ENCODE measurements at regions not wholly inside any gene's neighbourhood (a gene's known extent, or its start where the extent isn't known, plus 50 kb on each side); places are given as distances from the start of the nearest gene placed in this dataset.
"Not testable (repeated sequence)": the region's sequence is repeated elsewhere in the genome, so short reads cannot be mapped to it uniquely, and the experiment has no call there.

DNA sequence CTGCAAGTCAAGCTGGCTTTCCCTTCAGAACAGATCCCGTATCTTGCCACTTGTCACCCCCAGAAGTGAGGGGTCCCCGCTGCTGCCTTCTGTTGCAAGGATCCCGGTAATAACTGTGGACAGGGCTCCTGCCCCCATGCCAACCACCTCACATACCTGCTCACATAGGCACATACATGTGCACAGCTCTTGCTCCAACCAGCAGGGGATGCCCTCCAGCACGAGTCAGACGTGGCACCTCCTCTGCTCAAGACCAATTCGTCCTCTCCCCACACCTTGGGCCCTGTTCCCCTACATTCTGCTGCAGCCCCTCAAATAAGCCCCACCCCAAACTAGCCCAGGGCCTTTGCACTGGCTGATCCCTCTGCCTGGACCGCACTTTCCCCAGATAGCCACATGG lies 163.3 kb downstream of the CRYBB2 start:
- in situ Hi-C loops (cut with HindIII; ENCODE audit: low pct_unique_long_range_greater_than_20kb, low sequenced_read_pairs) = no loop called here
- DNase-seq (ENCODE audit: low read depth, low spot score) = no peak

DNA sequence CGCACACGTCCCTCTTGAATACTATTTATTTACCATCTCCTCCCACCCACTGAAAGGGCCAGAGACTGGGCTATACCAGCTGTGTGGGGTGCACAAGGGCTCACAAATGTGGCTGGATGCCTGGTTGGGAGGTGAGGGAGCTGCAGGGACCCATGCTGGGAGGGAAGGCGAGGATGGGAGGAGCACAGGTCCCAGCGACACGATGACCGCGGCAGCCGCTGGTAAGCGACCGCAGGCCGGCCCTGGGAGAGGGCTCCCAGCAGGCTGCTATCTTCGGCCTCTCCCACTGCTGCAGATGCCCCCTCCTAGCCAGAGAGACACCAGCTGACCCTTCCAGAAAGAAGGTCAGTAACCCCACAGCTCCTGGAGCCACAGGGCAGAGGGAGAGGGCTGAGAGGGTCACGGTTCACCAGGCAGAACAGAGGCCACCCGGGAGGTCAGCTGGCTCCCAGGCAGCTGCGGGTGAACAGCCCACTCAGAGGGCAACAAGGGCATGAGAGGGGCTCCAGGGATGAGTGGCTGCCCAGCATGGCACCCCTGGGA lies 163.9 kb downstream of the CRYBB2 start:
- no peak for DNase-seq (ENCODE audit: low read depth, low spot score)
- in situ Hi-C loops (cut with HindIII; ENCODE audit: low pct_unique_long_range_greater_than_20kb, low sequenced_read_pairs) = no loop called here

DNA sequence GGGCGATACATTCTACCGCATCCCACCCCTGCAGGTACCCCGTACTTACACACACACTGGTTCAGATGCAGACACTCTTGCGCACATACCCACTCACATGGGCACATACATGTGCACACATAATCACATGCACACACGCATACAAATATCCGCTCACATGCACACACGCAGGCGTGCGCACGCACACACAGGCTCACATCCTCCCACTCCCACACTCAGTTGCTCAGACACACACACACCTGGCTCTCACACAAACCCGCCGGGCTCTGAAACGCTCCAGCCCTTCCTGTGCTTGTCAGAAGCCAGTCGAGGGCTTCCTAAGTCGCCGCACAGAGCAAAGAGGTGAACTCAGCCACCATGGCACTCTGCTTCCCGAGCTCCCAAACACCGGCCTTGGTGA lies 164.5 kb downstream of the CRYBB2 start:
- in situ Hi-C loops (cut with HindIII; ENCODE audit: low pct_unique_long_range_greater_than_20kb, low sequenced_read_pairs) = no loop called here
- no peak for DNase-seq (ENCODE audit: low read depth, low spot score)

DNA sequence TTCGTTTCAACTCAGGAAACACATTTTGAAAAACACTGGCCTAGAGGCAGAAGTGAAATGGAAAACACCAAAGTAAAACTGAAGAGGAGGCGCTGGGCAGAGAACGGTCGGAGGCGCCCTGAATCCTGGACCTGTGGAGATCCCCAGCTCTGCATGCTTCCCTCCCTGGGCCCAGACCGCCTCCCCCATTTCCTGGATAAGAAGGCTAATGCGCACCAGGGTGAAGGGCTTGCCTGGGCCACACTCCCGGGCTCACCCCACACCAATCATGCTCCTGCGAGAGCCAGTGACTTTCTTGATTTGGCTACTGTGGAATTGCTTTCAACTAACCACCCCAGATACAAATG lies 167.1 kb downstream of the CRYBB2 start:
- in situ Hi-C loops (cut with HindIII; ENCODE audit: low pct_unique_long_range_greater_than_20kb, low sequenced_read_pairs) = no loop called here
- no peak for DNase-seq (ENCODE audit: low read depth, low spot score)

DNA sequence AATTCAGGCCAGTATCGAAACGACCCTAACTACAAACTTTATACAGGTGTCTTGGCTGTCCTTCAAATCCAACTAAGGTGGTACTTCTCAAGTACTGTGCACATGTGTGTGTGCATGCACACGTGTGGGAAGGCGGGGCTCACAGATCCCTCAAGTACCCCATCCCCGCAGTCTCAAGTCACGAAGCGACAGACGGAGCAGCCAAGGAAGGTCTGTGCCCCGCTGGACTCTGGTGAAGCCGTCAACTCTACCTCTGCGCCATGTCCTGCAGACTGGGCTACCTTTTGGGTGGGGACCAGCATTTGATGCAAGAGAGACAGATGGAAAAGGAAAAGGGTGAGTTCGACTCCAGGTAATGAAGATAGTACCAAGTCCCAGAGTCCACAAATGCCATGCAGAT lies 169.0 kb downstream of the CRYBB2 start:
- DNase-seq (ENCODE audit: low read depth, low spot score) = no peak
- in situ Hi-C loops (cut with HindIII; ENCODE audit: low pct_unique_long_range_greater_than_20kb, low sequenced_read_pairs) = no loop called here

DNA sequence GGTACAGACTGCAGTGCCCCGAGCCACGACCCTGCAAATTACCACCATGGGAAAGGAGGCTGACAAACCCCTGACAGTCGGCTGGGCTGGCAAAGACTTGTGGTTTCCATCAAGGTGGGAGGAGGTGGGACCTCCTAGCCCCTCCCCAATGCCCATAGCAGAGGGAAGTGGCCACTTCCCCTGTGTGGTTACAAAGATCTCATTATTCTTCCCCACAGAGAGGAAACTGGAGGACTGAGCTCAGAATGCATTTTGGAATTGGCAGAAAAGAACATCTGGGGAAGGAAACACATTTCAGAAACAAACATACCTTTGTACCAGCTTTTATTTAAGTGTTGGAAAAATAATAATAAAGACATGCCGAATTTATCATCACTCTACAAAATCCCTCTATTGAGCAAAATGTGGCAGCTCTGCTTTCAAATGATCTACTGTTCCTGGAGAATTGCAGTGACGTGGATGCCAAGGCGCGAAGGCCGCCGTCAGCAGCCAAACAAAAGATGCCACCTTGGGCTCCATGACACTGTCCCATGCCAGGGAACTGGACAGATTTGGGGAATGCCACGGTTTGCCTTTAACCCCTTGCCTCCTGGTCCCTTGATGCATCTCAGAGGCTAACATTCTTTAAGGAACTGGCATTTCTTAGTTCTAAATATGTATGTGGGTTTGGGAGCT lies 169.6 kb downstream of the CRYBB2 start:
- in situ Hi-C loops (cut with HindIII; ENCODE audit: low pct_unique_long_range_greater_than_20kb, low sequenced_read_pairs) = no loop called here
- peak; percentile 66 for DNase-seq (ENCODE audit: low read depth, low spot score)

DNA sequence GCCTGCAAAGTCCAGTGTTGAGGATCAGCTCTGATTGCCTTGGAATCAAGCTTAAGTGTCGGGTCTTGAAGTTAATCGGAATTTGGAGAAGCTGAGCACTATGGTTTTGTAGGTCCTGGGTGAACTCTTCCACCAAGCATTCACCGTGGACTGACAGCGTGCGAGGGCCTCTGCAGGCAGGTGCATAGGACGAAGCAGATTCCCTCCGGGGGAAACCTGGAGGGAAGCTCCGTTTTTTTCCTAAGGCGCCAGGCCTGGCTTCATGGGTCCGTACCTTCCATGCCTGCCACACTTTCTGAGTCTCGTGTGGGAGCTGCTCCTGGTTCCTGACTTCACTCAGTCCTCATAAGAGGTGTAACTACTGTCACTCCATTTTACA lies 170.1 kb downstream of the CRYBB2 start:
- DNase-seq (ENCODE audit: low read depth, low spot score) = no peak
- in situ Hi-C loops (cut with HindIII; ENCODE audit: low pct_unique_long_range_greater_than_20kb, low sequenced_read_pairs) = no loop called here

DNA sequence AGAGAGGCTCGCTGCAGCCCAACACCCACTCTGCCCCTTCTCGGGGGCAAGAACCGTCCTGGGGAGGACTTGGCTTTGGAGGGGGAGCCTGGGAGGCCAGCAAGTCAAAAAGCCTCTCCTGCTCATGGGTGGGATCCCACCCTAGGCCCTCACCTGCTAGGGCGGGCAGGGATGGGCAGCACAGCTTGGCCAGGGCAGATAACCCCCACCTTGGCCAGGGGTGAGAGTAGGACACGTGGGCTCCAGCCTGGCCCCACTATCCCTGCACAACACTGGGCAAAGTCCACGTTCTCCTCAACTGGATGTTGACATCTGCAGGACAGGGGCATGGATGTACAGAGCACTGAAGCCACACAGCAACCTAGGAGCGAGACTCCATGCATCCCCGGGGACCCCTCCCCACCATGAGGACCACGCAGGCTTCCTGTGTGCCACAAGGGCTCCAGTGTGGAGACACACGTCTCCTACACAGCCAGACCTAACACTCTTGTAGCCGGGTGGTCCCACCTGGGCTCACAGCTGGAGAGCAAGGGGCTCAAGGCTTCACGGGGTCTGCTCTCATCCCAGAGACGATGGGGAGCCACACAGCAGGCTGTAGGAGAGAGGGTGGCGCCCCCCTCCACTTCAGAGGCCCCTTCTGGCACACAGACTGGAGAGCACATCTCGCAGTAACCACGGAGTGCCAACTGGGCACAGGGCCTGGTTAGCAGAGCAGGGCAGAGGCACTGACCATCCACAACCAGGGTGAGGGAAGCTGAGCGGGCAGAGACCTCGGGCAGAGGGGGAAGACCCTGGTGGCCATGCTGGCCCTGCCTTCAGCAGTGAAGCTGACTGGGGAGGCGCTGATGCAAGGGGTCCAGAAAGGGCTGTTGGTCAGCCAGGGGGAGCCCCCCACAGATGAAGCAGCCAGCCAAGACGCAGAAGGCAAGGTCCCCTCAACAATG lies 171.1 kb downstream of the CRYBB2 start:
- in situ Hi-C loops (cut with HindIII; ENCODE audit: low pct_unique_long_range_greater_than_20kb, low sequenced_read_pairs) = no loop called here
- no peak for DNase-seq (ENCODE audit: low read depth, low spot score)

DNA sequence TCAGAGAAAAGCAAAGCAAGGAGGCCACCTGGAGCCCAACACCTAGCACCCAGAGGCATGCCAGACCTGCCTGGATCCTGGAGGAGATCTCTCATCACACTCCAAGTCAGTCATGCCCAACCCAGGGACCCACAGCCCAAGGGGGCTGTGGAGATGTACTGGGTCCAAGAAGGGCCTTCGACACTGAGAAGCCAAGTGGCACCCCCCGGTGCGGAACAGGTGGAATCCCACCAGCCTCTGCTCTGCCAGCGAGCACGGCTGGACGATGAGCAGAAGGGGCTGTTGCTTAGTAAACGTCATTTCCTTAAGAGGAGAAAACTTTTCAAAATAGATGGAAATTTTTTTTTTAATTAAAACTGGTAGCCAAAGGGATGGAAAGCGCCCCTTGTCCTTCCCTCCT lies 171.9 kb upstream of the GRK3 start:
- in situ Hi-C loops (cut with HindIII; ENCODE audit: low pct_unique_long_range_greater_than_20kb, low sequenced_read_pairs) = no loop called here
- DNase-seq (ENCODE audit: low read depth, low spot score) = no peak

DNA sequence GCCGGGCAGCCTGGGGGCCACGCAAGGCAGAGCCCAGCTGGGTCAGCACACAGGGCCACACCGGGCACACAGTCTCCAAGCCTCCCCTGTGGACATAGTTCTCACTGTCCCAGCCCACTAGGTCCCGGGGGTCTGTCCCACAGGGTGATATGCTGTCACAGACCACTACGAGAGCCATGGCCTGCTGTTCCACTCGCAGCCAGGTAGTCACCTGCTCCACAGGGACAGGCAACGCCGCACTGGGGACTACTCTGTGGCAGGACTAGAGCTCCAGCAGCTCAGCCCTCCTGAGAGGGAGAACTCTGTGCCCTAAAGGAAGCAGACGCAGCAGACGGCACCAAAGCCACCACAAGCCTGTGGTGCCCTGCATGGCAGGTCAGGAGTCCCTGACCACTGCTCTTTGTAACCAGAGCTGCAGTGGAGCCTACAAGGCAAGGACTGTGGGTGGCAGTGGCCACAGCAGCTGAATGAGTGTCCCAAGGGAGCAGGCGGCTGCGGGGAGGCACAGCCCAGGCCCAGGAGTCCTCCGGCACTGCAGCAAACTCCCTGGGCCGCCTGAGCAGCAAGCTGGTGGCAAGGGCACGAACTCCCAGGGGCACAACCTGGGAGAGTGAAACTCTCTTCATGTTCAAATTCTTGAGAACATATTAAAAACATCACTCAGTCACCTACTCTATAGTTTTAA lies 171.2 kb upstream of the GRK3 start:
- in situ Hi-C loops (cut with HindIII; ENCODE audit: low pct_unique_long_range_greater_than_20kb, low sequenced_read_pairs) = no loop called here
- no peak for DNase-seq (ENCODE audit: low read depth, low spot score)

DNA sequence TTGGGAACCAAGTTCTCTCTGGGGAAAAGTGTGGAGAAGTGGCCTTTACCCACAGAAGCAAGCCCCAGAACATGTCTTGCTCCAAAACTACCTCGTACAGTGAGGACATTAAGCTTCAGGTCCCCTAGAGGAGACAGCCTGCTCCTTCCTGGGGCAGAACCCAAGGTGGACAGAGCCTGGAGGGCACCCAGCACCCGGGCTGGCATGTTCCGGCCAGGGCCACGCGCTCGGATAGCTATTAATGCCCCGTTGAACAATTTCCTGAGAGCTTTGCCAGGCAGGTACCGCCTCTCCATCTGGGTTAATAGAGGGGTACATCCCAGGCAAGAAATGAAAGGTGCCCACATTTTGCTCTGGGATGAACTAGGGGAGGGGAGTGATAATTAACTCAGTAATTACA lies 169.0 kb upstream of the GRK3 start:
- in situ Hi-C loops (cut with HindIII; ENCODE audit: low pct_unique_long_range_greater_than_20kb, low sequenced_read_pairs) = no loop called here
- no peak for DNase-seq (ENCODE audit: low read depth, low spot score)

DNA sequence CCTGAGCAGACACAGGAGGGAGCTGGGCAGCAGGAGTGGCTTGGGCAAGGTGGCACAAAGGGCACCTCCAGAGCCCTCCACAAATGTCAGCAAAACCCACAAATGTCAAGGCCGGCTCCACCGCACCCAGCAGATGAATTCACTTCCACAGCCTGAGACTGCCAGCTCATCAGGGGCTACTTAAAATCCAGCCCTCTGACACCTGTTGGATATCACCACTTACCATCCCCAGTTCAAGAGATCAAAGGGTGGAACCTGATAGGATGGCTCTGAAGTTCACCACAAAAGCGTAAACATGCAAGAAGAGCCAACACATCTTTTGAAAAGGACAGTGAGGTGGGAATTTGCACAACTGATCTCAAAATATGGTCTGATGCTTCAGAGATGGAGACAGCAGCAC lies 168.6 kb upstream of the GRK3 start:
- in situ Hi-C loops (cut with HindIII; ENCODE audit: low pct_unique_long_range_greater_than_20kb, low sequenced_read_pairs) = no loop called here

DNA sequence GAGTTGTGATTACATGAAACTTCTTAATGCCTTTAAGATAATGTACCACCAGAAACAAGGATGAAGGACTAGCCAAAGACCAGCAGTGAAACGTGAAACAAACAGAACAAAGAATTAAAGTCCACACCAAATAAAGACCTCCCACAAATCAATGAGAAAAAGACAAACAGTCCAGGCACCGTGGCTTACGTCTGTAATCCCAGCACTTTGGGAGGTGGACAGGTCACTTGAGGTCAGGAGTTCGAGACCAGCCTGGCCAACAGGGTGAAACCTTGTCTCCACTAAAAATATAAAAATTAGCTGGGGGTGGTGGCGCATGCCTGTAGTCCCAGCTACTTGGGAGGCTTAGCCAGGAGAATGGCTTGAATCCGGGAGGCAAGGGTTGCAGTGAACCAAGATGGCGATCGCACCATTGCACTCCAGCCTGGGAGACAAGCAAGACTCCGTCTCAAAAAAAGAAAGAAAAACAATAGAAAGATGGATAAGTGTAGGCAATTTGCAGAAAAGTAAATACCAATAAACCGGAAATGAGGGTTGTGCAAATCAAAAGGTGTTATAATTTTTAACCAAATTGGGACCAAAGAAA lies 167.8 kb upstream of the GRK3 start:
- in situ Hi-C loops (cut with HindIII; ENCODE audit: low pct_unique_long_range_greater_than_20kb, low sequenced_read_pairs) = no loop called here
- DNase-seq (ENCODE audit: low read depth, low spot score) = no peak

More for the DNA sequence above, 168.6 kb upstream of the GRK3 start:
- no peak for DNase-seq (ENCODE audit: low read depth, low spot score)

DNA sequence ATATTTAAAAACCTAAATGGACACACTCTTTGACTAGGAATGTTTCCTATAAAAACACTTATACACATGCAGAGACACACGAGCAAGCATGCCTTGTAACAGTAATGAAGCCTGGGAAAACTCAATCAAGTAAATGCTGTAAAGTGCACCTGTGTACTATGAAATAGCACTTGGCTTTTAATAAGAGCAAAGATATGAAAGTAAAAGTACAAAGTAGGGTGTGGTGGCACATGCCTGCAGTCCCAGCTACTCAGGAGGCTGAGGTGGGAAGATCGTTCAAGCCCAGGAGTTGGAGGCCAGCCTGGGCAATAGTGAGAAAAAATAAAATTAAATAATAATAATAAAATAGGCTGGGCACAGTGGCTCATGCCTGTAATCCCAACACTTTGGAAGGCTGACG lies 166.9 kb upstream of the GRK3 start:
- in situ Hi-C loops (cut with HindIII; ENCODE audit: low pct_unique_long_range_greater_than_20kb, low sequenced_read_pairs) = no loop called here
- DNase-seq (ENCODE audit: low read depth, low spot score) = no peak

DNA sequence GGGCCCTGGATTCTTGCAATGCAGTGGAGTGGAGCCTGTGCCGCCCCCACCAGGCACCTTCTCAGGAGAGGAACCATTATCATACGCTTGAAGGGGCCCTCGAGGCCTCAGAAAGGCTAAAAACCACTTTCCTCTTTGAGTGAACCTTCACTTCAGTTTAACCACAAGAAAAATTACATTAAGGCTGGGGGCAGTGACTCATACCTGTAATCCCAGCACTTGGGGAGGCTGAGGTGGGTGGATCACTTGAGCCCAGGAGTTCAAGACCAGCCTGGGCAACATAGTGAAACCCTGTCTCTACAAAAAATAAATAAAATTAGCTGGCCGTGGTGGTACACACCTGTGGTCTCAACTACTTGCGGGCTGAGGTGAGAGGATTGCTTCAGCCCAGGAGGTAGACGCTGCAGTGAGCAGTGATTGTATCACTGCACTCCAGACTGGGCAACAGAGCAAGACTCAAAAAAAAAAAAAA lies 165.8 kb upstream of the GRK3 start:
- DNase-seq (ENCODE audit: low read depth, low spot score); in situ Hi-C loops (cut with HindIII; ENCODE audit: low pct_unique_long_range_greater_than_20kb, low sequenced_read_pairs): not testable (repeated sequence)

DNA sequence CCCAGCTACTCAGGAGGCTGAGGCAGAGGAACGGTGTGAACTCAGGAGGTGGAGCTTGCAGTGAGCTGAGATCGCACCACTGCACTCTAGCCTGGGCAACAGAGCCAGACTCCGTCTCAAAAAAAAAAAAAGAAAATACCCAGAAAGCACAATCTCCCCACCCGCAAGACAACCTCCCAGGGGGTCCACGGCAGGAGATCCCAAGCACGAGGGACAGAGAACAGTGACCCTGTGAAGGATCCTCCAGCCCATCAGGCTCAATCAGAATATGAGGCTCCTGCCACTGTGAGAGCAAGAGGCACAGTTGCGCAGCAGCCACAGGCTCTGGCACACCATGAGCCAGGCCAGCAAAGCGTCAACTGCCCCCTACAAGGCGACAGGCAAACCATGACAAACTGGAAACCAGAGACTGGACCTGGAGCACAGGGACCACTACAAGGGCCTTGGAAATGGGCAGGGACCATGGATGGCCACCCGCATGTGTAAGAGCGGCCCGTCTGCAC lies 164.8 kb upstream of the GRK3 start:
- in situ Hi-C loops (cut with HindIII; ENCODE audit: low pct_unique_long_range_greater_than_20kb, low sequenced_read_pairs) = no loop called here
- DNase-seq (ENCODE audit: low read depth, low spot score) = no peak

DNA sequence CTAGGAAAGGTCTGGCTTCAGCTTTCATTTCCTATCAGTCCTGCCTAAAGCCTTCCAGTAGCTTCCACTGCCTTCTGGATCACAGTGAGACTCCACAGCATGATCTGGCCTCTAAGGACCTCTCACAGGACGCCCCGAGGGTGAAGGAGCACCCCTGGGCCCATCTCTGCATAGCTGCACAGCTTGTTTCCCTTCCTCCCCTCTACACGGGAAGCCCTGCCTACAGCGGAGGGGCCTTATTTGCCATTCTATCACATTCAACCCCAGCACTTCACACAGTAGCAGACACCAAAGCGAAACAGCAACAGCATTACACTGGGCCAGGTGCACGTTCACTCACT lies 162.3 kb upstream of the GRK3 start:
- no peak for DNase-seq (ENCODE audit: low read depth, low spot score)
- in situ Hi-C loops (cut with HindIII; ENCODE audit: low pct_unique_long_range_greater_than_20kb, low sequenced_read_pairs) = no loop called here
